ENCODE measurements at regions not wholly inside any gene's neighbourhood (a gene's known extent, or its start where the extent isn't known, plus 50 kb on each side); places are given as distances from the start of the nearest gene placed in this dataset.

GRCh38 chr16:5509794-5510193 lies 412.2 kb upstream of the EEF2KMT start:
- no peak overlapping the region for H3K4me3 ChIP-seq (ENCODE audit: low read depth, low read length)
- POLR2A ChIA-PET: no interaction called here
- CTCF ChIA-PET: interaction anchor here (0.9 kb wide), 1 partner anchor 18 kb away, joined by 5 read pairs; no protein-coding TSS in a partner anchor
- H3K9me3 ChIP-seq (ENCODE audit: control insufficient read depth, insufficient read depth, low read depth, low read length): no peaks in the 10 kb centered on the region
- TF ChIP-seq ZNF223 (tag by site-specific recombination; IDR thresholded peaks at IDR 0.05) (no peak), HOXC10 (CRISPR knock-in tag; IDR thresholded peaks at IDR 0.05) (no peak), KLF7 (tag by site-specific recombination; IDR thresholded peaks at IDR 0.05; ENCODE audit: borderline replicate concordance) (no peak), ZIC2 (tag by site-specific recombination; IDR thresholded peaks at IDR 0.05) (no peak), ZNF830 (tag by site-specific recombination; IDR thresholded peaks at IDR 0.05; ENCODE audit: low read depth) (no peak), ZNF366 (tag by site-specific recombination; conservative IDR thresholded peaks at IDR 0.05) (no peak), ZNF654 (tag by site-specific recombination; IDR thresholded peaks at IDR 0.05; ENCODE audit: low read depth) (no peak), EGR2 (tag by site-specific recombination; IDR thresholded peaks at IDR 0.05; ENCODE audit: low read depth) (no peak), ZNF549 (tag by site-specific recombination; IDR thresholded peaks at IDR 0.05) (no peak)
- TF ChIP-seq, protein P1, sequence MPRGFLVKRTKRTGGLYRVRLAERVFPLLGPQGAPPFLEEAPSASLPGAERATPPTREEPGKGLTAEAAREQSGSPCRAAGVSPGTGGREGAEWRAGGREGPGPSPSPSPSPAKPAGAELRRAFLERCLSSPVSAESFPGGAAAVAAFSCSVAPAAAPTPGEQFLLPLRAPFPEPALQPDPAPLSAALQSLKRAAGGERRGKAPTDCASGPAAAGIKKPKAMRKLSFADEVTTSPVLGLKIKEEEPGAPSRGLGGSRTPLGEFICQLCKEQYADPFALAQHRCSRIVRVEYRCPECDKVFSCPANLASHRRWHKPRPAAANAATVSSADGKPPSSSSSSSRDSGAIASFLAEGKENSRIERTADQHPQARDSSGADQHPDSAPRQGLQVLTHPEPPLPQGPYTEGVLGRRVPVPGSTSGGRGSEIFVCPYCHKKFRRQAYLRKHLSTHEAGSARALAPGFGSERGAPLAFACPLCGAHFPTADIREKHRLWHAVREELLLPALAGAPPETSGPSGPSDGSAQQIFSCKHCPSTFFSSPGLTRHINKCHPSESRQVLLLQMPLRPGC (tag by site-specific recombination; IDR thresholded peaks at IDR 0.05): no peak
- H3K36me3 ChIP-seq (ENCODE audit: control insufficient read depth in 2 of 2, insufficient read depth in 1 of 2, low read length in 2 of 2): no peaks in the 10 kb centered on the region
- H3K27ac ChIP-seq (ENCODE audit: extremely low read depth, low read depth, low read length): no peak overlapping the region
- H3K4me1 ChIP-seq (ENCODE audit: control insufficient read depth, insufficient read depth, low read length): no peaks in the 10 kb centered on the region

DNA sequence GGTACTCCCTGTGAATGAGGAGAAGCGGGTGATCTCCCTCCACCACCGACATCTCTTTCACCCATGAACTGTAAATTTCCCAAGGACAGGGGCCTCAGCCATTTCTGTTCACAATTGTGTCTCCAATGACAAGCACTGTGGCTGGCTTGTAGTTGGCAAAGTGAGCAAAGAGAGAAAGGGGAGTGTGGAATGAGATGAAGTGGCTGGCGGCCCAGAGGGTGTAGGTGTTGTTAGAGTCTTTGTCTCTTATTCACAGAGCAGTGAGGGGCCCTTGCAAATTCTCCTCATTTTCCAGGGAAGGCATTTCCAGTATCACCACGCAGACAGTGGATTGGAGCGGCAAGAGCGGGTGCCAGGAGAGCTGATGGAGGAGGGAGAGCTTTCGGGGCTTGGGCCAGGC lies 411.7 kb upstream of the EEF2KMT start:
- Histone ChIP-seq H3K4me1 (ENCODE audit: control insufficient read depth, insufficient read depth, low read length) (no peaks in the 10 kb centered on the region), H3K9me3 (ENCODE audit: control insufficient read depth, insufficient read depth, low read depth, low read length) (no peaks in the 10 kb centered on the region), H3K36me3 (ENCODE audit: control insufficient read depth in 2 of 2, insufficient read depth in 1 of 2, low read length in 2 of 2) (no peaks in the 10 kb centered on the region), H3K27ac (ENCODE audit: extremely low read depth, low read depth, low read length) (no peak overlapping the region), H3K4me3 (ENCODE audit: low read depth, low read length) (no peak overlapping the region)
- TF ChIP-seq, protein P2, sequence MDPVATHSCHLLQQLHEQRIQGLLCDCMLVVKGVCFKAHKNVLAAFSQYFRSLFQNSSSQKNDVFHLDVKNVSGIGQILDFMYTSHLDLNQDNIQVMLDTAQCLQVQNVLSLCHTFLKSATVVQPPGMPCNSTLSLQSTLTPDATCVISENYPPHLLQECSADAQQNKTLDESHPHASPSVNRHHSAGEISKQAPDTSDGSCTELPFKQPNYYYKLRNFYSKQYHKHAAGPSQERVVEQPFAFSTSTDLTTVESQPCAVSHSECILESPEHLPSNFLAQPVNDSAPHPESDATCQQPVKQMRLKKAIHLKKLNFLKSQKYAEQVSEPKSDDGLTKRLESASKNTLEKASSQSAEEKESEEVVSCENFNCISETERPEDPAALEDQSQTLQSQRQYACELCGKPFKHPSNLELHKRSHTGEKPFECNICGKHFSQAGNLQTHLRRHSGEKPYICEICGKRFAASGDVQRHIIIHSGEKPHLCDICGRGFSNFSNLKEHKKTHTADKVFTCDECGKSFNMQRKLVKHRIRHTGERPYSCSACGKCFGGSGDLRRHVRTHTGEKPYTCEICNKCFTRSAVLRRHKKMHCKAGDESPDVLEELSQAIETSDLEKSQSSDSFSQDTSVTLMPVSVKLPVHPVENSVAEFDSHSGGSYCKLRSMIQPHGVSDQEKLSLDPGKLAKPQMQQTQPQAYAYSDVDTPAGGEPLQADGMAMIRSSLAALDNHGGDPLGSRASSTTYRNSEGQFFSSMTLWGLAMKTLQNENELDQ (tag by site-specific recombination; IDR thresholded peaks at IDR 0.05; ENCODE audit: low read depth): no peak
- no peak for TF ChIP-seq ZNF335 (tag by site-specific recombination; conservative IDR thresholded peaks at IDR 0.05)
- TF ChIP-seq ZNF654 (tag by site-specific recombination; IDR thresholded peaks at IDR 0.05; ENCODE audit: low read depth): no peak
- TF ChIP-seq ZNF76 (tag by site-specific recombination; IDR thresholded peaks at IDR 0.05; ENCODE audit: borderline replicate concordance, low read depth): no peak
- TF ChIP-seq, protein P3, sequence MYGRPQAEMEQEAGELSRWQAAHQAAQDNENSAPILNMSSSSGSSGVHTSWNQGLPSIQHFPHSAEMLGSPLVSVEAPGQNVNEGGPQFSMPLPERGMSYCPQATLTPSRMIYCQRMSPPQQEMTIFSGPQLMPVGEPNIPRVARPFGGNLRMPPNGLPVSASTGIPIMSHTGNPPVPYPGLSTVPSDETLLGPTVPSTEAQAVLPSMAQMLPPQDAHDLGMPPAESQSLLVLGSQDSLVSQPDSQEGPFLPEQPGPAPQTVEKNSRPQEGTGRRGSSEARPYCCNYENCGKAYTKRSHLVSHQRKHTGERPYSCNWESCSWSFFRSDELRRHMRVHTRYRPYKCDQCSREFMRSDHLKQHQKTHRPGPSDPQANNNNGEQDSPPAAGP (tag by site-specific recombination; IDR thresholded peaks at IDR 0.05): no peak
- no peak for TF ChIP-seq ZNF544 (tag by site-specific recombination; IDR thresholded peaks at IDR 0.05)
- no peak for TF ChIP-seq GLI2 (tag by site-specific recombination; IDR thresholded peaks at IDR 0.05; ENCODE audit: borderline replicate concordance, low read depth)
- TF ChIP-seq ZNF324 (tag by site-specific recombination; IDR thresholded peaks at IDR 0.05): no peak
- no peak for TF ChIP-seq PBX3 (CRISPR knock-in tag; IDR thresholded peaks at IDR 0.05)
- TF ChIP-seq ZNF555 (tag by site-specific recombination; conservative IDR thresholded peaks at IDR 0.05): no peak
- no peak for TF ChIP-seq ZNF248 (tag by site-specific recombination; IDR thresholded peaks at IDR 0.05)
- TF ChIP-seq ZNF16 (tag by site-specific recombination; IDR thresholded peaks at IDR 0.05; ENCODE audit: low read depth): no peak
- TF ChIP-seq ZNF610 (tag by site-specific recombination; IDR thresholded peaks at IDR 0.05; ENCODE audit: borderline replicate concordance): no peak
- TF ChIP-seq, protein P4, sequence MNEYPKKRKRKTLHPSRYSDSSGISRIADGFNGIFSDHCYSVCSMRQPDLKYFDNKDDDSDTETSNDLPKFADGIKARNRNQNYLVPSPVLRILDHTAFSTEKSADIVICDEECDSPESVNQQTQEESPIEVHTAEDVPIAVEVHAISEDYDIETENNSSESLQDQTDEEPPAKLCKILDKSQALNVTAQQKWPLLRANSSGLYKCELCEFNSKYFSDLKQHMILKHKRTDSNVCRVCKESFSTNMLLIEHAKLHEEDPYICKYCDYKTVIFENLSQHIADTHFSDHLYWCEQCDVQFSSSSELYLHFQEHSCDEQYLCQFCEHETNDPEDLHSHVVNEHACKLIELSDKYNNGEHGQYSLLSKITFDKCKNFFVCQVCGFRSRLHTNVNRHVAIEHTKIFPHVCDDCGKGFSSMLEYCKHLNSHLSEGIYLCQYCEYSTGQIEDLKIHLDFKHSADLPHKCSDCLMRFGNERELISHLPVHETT (tag by site-specific recombination; IDR thresholded peaks at IDR 0.05): no peak
- no peak for TF ChIP-seq KLF16 (tag by site-specific recombination; IDR thresholded peaks at IDR 0.05)
- ChIA-PET CTCF (no interaction called here), POLR2A (no interaction called here)

All from HEK293 (cell line).